SKM-1 (cell line): ENCODE measurements at regions not wholly inside any gene's neighbourhood (a gene's known extent, or its start where the extent isn't known, plus 50 kb on each side); places are given as distances from the start of the nearest gene placed in this dataset.

ENCODE experiments used
- DNase-seq: peaks from one replicate; lab custom pipeline; 2025; ENCODE audit not compliant: unreplicated experiment; lab: John Stamatoyannopoulos, UW

DNA sequence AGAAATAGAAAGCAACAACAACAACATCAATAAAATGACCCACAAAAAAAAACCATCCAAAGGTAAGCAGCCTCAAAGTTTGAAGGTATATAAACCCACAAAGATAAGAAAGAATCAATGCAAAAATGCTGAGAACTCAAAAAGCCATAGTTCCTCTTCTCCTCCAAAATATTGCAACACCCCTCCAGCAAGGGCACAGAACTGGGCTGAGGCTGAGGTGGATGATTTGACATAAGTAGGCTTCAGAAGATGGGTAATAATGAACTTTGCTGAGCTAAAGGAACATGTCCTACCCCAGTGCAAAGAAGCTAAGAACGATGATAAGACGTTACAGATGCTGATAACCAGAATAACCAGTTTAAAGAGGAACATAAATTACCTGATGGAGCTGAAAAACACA, 188.8 kb upstream of the BTBD3 start:
- DNase-seq: no peak

DNA sequence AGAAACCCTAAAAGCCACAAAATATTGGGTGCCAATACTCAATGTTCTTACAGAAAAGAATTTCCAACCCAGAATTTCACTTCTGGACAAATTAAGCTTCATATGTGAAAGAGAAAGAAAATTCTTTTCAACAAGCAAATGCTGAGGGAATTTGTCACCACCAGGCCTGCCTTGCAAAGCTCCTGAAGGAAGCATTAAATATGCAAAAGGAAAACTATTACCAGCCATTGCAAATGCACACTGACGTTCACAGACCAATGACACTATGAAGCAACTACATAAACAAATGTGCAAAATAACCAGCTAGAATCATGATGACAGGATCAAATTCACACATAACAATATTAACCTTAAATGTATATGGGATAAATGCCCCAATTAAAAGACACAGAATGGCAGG, 187.9 kb upstream of the BTBD3 start:
- no peak for DNase-seq

DNA sequence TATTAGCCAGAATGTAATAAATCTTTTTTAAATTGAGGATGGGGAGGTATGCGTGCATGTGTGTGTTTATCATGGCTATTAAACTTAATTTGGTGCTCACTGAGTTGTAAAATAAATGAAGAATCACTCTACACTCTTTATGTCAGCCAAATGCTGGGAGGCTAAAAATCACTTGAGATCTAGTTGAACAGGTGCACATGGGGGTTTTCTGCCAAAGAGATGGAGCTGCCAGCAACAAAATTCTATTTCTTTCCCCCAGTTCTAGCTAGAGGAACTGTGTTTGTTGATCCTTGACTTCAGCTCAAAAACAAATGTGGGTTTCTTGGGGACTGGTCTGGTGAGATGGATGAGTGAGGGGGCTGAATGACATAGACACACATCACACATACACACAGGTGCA, 183.3 kb upstream of the BTBD3 start:
- no peak for DNase-seq

DNA sequence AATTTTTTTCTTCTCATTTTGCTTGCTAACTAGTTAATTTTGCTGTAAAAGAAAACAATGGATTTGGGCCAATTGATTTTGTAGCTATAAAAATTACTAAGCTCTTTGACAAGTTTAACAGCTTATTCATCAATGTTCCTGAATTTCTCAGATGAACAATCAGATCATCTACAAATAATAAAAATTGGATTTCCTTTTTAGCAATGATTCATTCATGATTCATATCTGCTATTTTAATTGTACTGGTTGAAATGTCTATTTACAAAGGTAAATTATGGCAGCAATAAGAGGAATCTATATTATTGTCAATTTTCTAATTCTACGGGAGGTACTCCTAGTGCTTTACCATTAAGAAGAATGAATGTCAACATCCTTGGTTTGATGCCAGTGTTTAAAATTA, 178.8 kb upstream of the BTBD3 start:
- DNase-seq: no peak

DNA sequence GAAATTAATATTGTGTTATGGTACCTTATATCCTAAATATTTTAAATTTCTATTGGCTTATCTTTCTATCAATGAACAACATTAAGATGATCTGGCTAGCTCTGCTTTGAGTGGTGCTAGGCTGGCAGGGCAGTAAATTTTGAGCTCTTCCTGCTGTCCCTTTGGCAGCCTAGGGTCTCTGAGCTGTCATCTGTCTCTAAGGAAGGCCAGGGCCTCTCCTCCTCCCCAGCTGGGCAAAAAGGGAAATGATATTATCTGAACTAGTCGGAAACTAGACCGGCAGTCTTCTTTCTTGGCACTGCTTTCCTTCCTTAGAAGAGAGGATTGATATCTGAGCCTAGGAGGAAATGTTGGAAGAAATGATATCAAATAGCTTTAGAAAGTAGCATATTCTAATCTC, 176.7 kb upstream of the BTBD3 start:
- no peak for DNase-seq

DNA sequence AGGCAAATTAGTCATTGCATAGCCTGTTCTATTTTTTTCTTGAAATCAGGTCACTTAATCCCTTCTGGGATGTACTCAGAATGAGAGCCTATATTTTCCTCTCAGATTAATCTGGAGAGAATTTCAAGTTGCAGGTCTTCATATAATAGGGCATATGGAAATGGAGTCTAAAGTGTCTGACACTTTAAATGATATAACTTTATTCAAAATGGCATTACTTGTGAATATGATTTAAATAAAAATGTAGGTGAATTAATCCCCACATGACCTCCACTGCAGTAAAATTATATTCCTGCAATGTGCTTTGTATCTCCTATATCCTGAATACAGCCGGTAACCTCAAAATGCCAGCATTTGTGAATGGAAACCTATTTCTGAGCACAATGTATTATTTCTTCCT, 172.5 kb upstream of the BTBD3 start:
- no peak for DNase-seq

DNA sequence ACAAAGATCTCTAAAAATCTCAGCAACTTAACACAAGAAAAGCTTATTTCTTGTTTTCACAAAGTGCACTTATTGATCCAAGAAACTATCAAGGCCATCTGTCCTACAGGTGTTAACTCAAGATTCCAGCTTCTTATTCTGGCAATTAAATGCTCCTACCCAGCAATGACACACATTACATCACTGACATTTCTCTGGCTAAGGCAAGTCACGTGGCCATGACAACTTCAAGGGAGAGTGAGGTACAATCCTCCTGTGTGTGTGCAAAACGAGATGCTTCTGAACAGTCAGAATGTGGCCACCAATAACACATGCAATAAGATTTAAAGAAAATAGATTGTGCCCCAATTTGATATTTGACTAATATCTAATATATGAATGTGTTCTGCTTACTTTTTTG, 169.3 kb upstream of the BTBD3 start:
- no peak for DNase-seq

DNA sequence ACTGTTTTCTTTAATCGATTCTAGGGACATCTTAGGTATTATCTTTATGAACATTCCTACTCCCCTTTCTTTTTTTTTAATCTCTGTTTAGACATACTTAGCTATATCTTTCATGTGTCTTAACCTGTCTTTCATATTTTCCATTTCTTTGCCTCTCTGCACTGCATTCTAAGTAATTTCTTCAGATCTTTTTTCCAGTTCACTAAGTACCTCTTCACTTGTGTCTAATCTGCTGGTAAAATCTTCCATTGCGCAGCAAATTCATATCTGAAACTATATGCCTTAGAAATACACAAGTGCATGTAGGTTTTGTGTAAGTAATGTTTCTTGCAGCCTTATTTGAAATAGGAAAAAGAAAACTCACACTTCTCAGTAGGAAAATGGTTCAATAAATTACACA, 165.4 kb upstream of the BTBD3 start:
- DNase-seq: no peak

DNA sequence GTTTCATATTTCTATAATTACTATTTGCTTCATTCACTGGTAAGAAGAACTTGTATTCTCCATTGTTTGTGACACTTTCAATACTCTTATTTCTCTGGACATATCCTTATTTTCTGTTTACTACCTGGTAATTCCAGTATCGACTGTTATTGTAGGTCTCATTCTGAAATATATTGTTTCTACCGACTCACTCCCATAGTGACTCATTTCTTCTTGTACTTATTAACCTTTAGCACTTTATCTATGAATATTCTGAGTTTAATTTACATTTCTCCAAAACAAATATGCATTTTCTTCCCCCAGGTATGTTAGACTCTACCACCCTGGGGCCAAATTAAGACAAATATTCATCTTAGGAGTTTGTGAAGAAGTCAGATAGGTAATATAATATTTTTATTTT, 164.5 kb upstream of the BTBD3 start:
- no peak for DNase-seq

DNA sequence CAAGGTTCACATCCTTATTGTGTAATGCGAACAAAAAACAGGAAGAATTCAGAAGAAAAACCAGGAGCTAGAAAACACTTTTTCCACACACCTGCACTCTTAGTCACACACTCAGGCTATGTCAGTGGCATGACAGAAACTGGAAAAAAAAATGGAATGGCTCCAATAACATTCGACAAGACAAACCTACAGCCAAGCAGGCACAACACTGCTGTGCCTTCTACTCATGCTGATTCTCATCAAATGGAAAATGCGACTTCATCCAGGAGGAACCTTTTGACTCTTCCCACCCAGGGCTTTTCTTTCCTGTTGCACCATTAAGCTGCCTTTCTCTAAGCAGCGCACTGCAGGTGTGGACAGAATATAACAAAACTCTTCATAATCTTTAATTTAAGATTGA, 163.2 kb upstream of the BTBD3 start:
- DNase-seq: no peak

DNA sequence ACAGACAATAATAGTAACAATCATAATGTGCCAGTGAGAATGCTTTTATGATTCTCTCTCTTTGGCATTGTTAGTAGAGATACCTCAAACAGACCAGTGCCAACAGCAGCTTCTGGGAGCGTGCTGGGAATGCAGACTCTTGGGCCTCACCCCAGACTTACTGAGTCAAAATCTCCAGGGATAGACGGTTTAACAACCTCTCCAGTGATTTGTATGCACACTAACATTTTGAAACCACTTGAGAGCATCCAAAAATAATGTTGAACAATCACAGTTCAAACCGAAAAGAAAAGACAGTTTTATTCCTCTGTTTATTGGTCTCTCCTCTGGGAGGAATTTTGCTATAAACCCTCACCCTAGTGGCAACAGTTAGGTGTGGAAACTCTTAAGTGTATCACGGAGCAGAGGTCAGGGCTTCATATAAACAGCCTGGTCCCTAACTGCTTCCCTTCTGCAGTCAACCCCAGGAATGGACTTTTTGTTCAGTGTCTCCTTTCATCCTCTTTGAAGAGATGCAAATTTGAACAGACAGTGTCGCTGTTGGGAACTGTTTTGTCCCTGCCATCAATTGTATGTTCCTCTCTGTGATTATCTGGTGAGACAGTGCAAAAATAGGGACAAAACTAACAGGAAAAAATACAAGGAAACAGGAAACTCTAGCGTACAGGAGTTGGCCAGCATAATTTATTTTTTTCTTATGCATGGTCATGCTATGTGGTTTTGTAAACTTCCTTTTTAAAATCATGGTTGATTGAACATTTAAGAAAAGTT, 162.4 kb upstream of the BTBD3 start:
- DNase-seq: no peak

DNA sequence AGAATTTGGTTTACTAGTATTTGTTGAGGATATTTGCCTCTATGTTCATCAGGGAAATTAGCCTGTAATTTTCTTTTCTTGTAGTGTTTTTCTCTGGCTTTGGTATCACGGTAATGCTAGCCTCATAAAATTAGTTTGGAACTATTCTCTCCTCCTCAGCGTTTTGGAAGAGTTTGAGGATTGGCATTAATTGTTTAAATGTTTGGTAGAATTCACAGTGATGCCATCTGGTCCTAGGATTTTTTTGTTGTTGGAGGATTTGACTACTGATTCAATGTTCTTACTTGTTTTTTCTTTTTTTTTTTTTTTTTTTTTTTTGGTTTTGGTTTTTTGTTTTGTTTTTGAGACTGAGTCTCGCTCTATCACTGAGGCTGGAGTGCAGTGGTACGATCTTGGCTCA, 156.2 kb upstream of the BTBD3 start:
- no peak for DNase-seq

DNA sequence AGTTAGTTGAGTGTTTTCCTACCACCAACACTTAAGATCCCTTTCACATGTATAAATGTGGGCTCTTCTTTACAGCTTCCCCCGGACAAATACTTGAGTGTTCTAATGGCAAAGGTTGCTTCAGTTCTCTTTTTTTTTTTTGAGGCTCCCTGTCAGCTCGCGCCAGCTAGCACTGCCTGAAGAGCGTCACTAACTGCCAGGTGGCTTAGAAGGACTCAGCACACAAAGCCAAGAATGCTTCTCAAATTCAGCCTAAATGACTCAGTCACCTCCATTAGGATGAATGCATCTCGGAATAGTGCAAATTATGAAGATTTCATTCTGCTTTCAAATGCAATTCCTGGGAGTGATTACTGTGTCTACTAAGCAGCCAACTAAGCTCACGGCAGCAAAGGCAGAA, 150.7 kb upstream of the BTBD3 start:
- no peak for DNase-seq

DNA sequence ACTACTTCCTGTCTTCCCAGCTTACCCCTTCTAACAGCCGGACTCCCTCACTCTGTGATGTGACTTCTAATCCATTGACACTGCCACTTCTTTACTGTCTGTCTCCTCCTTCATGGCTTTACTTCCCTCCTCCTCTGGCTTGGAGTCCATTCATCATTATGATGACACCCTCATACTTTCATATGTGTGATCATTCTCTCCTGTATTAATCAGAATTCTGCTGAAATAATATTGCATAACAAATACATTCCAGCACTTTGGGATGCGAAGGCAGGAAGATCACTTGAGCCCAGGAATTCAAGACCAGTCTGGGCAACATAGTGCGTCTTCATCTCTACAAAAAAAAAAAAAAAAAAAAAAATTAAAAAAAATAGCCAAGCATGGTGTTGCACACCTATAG, 147.9 kb upstream of the BTBD3 start:
- DNase-seq: no peak

DNA sequence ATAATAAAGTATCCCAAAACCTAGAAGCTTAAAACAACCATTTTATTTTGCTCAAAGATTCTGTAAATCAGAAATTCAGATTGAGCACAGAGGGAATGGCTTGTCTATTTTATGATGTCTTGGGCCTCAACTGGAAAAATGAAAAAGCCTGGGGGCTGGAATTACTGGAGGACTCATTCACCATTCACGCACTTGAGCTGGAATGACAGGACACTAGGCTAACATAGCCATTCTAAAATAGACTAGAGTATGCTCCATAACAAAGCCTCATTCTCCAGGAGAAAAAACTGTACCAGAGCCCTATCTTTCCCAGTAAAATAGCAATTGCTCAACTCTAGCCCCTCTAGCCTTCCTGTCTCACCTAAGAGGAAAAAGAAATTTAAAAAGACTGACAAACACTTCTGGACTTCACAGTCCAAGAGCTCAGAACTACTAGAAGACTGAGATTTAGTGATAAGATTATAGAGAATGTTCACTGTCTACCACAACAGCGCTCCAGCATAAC, 145.4 kb upstream of the BTBD3 start:
- DNase-seq: no peak

DNA sequence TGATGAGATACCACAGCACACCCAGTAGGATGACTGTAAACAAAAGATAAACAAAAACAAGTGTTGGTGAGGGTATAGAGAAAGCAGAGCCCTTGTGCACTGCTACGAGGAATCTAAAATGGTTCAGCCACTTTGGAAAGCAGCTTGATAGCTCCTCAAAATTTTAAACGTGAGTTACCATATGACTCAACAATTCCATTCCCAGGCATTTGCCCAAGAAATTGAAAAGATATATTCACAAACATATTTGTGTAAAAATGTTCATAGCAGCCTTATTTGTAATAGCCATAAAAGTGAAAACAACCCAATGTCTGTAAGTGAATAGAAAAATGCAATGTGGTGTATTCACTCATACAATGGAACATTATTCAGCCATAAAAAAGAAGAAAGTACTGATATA, 141.0 kb upstream of the BTBD3 start:
- DNase-seq: no peak

DNA sequence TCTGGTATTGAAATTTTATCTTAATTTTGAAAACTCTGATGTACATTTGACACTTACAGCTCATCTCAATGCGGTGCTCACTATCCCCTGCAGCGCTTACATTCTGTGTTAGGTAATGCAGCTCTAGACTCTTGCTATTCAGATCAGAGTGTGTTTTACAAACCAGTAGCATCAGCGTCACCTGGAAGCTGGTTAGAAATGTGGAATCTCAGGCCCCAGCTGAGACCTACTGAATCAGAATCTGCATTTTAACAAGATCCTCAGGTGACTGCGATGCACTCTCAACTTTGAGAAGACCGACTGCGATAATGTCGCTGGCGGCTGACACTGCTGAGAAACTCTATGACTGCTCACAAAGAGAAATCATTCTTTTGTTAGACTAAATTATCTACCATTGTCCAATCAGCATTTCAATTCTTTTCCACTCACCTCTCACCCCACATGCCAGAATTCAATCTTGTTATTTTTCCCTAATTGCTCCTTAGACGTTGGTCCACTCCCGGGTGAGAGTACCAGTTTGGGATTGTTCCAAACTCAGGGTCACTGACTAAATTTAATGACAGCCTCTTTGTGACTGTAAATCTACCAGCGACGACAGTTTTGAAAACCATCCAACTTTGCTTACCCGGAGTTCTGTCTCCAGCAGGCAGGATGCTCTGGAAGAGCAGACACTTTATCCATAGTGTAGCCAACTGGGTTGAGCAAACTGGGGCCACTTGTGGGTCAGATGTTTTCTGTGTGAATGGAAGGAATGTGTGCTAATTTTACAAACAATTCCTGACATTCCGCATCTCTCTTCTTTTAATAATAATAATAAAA, 140.1 kb upstream of the BTBD3 start:
- no peak for DNase-seq

DNA sequence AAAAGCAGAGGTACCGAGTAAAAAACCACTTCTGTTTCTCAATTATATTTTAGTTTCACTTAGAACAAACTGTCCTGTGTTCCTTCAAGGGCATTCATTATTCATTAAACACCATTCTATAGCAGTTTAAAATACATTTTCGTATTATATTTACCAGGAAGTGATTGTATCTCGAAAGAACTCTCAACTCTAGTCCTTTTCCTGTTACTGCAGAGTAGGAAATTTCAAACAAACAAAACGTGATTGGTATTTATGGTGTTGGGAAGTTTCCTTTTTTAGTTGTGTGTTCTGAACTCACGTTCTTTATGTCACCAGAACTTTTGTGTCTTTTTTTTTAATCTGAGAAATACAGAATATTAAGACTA, 139.5 kb upstream of the BTBD3 start:
- DNase-seq: no peak

DNA sequence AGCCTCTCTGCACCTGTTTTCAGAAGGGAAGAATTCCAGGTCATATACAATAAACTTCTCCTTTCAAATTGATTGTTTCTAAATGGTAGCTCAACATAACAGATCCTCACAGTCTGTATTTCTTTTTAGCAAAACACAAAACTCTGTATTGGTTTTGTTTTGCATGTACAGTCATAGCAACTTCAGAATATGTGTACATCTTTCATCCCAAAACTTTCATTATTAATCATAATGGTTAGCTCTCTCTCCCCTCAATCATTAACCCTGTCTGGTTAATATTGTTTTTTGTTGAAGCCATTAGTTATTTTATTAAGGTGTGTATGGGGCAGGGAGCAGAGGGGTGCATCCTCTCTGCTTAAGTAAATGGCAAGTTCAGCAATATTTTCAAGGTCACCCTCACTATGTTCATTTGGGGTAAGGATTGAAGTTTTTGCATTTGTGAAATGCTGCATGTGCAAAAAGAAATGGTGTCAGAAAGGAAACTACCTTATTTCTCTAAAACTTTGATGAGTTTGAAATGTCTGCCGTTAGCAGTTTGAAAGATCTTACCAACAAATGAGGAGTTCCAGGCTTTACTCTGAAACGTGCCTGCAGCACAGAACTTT, 136.8 kb upstream of the BTBD3 start:
- DNase-seq: no peak

DNA sequence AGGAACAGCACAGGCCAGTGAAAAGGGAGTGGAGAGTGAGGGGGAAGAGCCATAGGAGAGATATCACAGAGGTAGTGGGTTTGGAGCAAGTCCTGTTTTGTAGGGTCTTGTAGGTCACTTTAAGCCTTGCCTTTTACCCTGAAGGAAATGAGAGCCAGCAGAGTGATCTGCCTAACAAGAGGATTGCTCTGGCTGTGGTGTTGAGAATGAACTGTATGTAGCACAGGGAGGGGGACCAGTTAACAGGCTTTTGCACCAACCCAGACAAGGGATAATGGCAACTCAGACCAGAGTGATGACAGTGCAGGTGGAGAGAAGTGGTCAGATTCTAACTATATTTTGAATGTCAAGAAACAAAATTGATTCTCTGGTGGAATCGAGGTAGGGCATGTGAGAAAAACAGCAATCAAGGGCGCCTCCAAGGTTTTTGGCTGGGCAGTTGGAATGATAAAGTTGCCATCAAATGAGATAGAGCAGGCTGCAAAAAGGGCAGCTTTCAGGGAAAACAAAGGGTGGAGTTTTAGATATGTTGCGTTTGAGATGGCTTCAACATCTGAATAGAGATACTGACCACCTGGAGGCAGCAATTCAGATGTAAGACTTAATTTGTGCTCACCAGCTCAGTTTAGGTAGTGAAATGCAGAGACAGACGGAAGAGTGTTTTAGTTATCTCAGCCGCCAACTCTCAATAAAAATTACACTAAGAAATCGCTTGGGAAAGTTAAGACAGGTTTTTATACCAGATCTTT, 134.4 kb upstream of the BTBD3 start:
- no peak for DNase-seq

DNA sequence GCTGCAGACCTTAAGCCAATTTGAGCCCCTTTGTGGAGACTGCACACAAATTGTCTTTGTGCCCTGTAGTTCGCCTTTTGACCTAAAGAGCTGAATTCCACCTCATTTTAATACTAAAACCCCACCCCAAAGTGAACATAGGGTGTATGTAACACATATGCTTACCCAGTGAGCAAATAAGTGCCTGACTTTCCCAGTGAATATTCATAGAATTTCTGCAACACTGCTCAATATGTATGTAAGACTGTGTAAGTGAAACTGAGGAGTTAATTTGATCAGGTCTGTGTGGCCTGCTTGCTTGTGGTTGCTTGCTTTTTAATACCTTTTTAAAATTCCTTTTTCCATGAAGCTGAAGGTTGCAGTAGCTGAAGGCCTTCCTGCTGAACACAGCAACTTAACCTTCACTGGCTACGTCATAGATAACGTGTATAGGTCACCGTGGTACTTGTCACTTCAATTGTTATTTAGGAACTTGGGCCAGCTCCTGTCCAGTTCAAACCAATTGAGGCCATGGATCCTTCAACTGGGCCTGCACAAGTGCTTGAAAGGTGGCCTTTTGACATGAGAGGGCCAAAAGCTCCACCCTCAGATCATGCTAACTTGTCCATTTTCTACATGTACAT, 131.7 kb upstream of the BTBD3 start:
- no peak for DNase-seq
